SH-SY5Y (cell line): ENCODE measurements at regions not wholly inside any gene's neighbourhood (a gene's known extent, or its start where the extent isn't known, plus 50 kb on each side); places are given as distances from the start of the nearest gene placed in this dataset.

Source experiments
- GATA2 ChIP-seq: IDR thresholded peaks from 2 replicates; pipeline ENCODE4 v1.6.1; 2011; ENCODE audit warnings: mild to moderate bottlenecking, low read depth, low read length
- GATA3 ChIP-seq: IDR thresholded peaks from 2 replicates; pipeline ENCODE4 v1.6.1; 2011; ENCODE audit warnings: low read depth, mild to moderate bottlenecking, low read length, moderate library complexity

GRCh38 chr9:28651050-28651722 is 1077.9 kb upstream of the C9orf72 start:
- TF ChIP-seq GATA2 (no peak), GATA3 (no peak)
